ENCODE measurements at regions not wholly inside any gene's neighbourhood (a gene's known extent, or its start where the extent isn't known, plus 50 kb on each side); places are given as distances from the start of the nearest gene placed in this dataset.

GRCh38 chr3:106683953-106684620 lies 693.2 kb upstream of the CCDC54 start:
- Mint-ChIP-seq H3K27me3 (peaks cover 8% of the 10 kb centered on the region), H3K4me3 (no peak overlapping the region), H3K36me3 (ENCODE audit: low read depth) (no peaks in the 10 kb centered on the region), H3K4me1 (no peaks in the 10 kb centered on the region), H3K27ac (no peak overlapping the region), H3K9me3 (ENCODE audit: low read depth) (no peaks in the 10 kb centered on the region)
- intact Hi-C loops (cut with DNase I, micrococcal nuclease): no loop called here
- DNase-seq (no peak), ATAC-seq (no peak)
- ChIA-PET POLR2A (no interaction called here), CTCF (no interaction called here)

DNA sequence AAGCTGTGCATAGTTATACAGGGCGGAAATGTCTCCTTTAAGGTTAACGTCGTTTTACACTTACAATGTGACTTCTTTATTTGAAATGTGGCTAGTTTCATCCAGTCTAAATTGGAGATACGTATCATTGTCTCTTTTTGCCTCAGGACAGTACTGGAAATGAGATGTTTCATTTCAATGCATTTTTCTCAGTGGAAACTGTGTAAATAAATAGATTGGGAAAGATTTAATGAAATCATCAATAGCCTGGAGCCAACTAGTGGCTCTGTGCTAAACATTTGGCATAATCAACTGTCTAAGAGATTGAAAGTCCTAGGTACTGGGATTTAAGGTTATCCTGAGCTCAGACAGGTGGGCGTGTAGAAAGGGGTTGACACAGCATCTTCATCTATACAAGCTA lies 691.5 kb upstream of the CCDC54 start:
- CTCF ChIA-PET: no interaction called here
- no peaks in the 10 kb centered on the region for H3K4me1 Mint-ChIP-seq
- H3K27me3 Mint-ChIP-seq: peaks cover 5% of the 10 kb centered on the region
- no peaks in the 10 kb centered on the region for H3K36me3 Mint-ChIP-seq (ENCODE audit: low read depth)
- H3K4me3 Mint-ChIP-seq: no peak overlapping the region
- DNase-seq: no peak
- no peak for ATAC-seq
- POLR2A ChIA-PET: no interaction called here
- H3K27ac Mint-ChIP-seq: no peak overlapping the region
- intact Hi-C loops (cut with DNase I, micrococcal nuclease): no loop called here
- H3K9me3 Mint-ChIP-seq (ENCODE audit: low read depth): no peaks in the 10 kb centered on the region

GRCh38 chr3:106687905-106688304 lies 689.3 kb upstream of the CCDC54 start:
- ATAC-seq (no peak), DNase-seq (no peak)
- Mint-ChIP-seq H3K27me3 (peaks cover 3% of the 10 kb centered on the region), H3K4me1 (no peaks in the 10 kb centered on the region), H3K9me3 (ENCODE audit: low read depth) (no peaks in the 10 kb centered on the region), H3K36me3 (ENCODE audit: low read depth) (no peaks in the 10 kb centered on the region), H3K27ac (no peak overlapping the region), H3K4me3 (no peak overlapping the region)
- ChIA-PET CTCF (interaction anchor here (0.6 kb wide), 1 partner anchor 11 kb away, joined by 3 read pairs; no protein-coding TSS in a partner anchor), POLR2A (no interaction called here)
- intact Hi-C loops (cut with DNase I, micrococcal nuclease): no loop called here

DNA sequence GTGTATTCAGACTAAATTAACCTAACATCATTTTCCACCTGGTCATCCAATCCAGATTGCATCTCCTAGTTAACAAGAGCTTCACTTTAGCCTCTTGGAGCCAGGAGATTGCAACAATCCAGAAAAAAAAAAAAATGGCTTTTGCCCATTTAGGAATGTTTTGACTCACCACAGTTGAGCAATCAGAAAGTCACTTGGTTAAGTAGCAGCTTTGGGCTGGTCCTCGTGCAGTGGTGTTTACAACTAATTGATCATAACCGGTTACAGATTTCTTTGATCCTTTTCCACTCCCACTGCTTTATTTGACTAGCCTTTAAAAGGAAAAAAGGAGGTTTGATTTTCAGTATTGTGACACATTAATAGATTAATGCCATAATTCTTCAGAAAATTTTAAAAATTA lies 688.8 kb upstream of the CCDC54 start:
- Mint-ChIP-seq H3K27ac (no peak overlapping the region), H3K36me3 (ENCODE audit: low read depth) (no peaks in the 10 kb centered on the region), H3K27me3 (peaks cover 3% of the 10 kb centered on the region), H3K4me1 (no peaks in the 10 kb centered on the region), H3K4me3 (no peak overlapping the region), H3K9me3 (ENCODE audit: low read depth) (no peaks in the 10 kb centered on the region)
- no peak for DNase-seq
- POLR2A ChIA-PET: interaction anchor here (0.7 kb wide), 1 partner anchor 63 kb away, joined by 3 read pairs; no protein-coding TSS in a partner anchor
- CTCF ChIA-PET: interaction anchor here (0.6 kb wide), 1 partner anchor 12 kb away, joined by 3 read pairs; no protein-coding TSS in a partner anchor
- ATAC-seq: no peak
- intact Hi-C loops (cut with DNase I, micrococcal nuclease): no loop called here

DNA sequence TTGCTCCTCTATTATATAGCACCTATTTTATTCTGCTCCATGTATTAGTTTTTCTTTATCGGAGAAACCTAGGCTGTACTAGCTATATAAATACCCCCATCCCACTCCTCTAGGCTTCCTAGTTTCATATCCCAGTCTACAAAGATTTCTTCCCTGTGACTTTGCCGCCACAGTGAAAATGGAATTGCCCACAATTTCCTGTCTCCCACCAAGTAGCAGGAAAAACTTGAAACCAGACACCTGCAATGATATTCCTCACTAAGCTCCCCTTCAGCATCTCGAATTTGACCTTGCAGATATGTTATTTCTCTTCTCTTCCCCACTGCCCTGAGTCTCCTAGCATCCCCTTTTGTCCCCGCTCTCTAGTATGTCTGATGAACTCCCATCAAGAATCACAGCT lies 685.8 kb upstream of the CCDC54 start:
- ATAC-seq (no peak), DNase-seq (no peak)
- no peaks in the 10 kb centered on the region for H3K9me3 Mint-ChIP-seq (ENCODE audit: low read depth)
- no peak overlapping the region for H3K4me3 Mint-ChIP-seq
- no peaks in the 10 kb centered on the region for H3K36me3 Mint-ChIP-seq (ENCODE audit: low read depth)
- POLR2A ChIA-PET: no interaction called here
- no peak overlapping the region for H3K27ac Mint-ChIP-seq
- intact Hi-C loops (cut with DNase I, micrococcal nuclease): no loop called here
- CTCF ChIA-PET: interaction anchor here (0.6 to 0.7 kb wide), 2 partner anchors 20 to 216 kb away, joined by 3 read pairs; no protein-coding TSS in a partner anchor
- H3K4me1 Mint-ChIP-seq: no peaks in the 10 kb centered on the region
- H3K27me3 Mint-ChIP-seq: no peaks in the 10 kb centered on the region

DNA sequence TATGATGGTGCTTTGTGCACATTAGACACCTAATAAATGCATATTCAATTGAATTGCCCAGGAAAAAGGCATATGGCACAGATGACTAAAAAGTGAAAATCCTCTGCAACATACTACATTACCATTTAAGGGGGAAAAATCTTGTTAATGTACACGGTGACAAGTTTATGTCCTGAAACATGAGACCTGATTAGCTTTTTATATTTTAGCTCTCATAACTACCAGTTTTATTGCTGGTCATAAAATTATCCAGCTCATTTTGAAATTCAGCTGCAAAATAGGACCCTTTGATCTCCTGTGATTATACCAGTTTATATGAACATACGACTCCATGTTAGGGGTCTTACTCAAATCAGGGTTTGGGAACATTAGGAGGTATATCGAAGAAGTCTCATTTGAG lies 684.6 kb upstream of the CCDC54 start:
- DNase-seq (no peak), ATAC-seq (no peak)
- Mint-ChIP-seq H3K27ac (no peak overlapping the region), H3K4me3 (no peak overlapping the region), H3K4me1 (no peaks in the 10 kb centered on the region), H3K27me3 (no peaks in the 10 kb centered on the region), H3K36me3 (ENCODE audit: low read depth) (no peaks in the 10 kb centered on the region), H3K9me3 (ENCODE audit: low read depth) (no peaks in the 10 kb centered on the region)
- ChIA-PET POLR2A (no interaction called here), CTCF (no interaction called here)
- intact Hi-C loops (cut with DNase I, micrococcal nuclease): no loop called here

DNA sequence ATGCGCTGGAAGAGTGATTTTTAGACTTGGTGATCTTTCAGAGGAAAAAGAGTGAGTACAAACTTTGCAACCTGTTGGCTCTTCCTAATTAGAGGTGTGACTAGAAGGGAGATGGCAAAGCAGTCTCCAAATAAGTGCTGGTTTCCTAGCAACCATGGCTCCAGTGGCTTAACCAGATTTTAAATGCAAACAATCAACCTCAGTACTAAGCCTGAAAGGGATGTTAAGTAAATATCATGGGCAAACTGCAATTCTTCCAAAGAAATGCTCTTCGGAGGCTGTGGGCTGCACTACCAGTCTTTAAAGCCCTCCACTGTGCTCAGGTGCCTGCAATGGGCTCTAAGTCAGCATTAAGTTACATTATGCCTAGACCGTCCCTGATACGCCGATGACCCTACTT lies 678.1 kb upstream of the CCDC54 start:
- Mint-ChIP-seq H3K36me3 (ENCODE audit: low read depth) (no peaks in the 10 kb centered on the region), H3K4me3 (no peak overlapping the region), H3K27me3 (peaks cover 2% of the 10 kb centered on the region), H3K4me1 (no peaks in the 10 kb centered on the region), H3K9me3 (ENCODE audit: low read depth) (no peaks in the 10 kb centered on the region), H3K27ac (no peak overlapping the region)
- POLR2A ChIA-PET: no interaction called here
- DNase-seq (no peak), ATAC-seq (no peak)
- intact Hi-C loops (cut with DNase I, micrococcal nuclease): no loop called here
- CTCF ChIA-PET: interaction anchor here (0.7 kb wide), 1 partner anchor 392 kb away, joined by 3 read pairs; no protein-coding TSS in a partner anchor

DNA sequence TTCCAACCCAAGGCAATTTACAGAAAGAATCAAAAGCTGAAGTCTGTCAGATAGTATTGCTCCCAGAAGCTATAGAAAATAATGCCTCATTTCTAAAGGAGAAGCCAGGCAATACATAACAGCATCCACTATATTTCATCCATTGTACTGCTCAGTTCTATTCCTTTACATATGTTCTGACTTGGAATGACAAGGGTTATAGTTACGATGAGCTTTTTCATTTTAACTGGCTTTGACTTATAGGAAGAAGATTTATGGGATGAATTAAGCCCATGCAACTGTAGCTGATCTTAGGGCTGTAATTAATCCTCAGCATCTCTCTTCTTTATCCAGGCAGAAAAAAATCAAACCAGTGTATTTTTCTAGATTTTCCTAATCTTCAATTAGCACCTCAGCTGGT lies 676.3 kb upstream of the CCDC54 start:
- no peak for DNase-seq
- no peaks in the 10 kb centered on the region for H3K36me3 Mint-ChIP-seq (ENCODE audit: low read depth)
- H3K9me3 Mint-ChIP-seq (ENCODE audit: low read depth): no peaks in the 10 kb centered on the region
- no peaks in the 10 kb centered on the region for H3K4me1 Mint-ChIP-seq
- ChIA-PET POLR2A (no interaction called here), CTCF (interaction anchor here (0.5 kb wide), 1 partner anchor 207 kb away, joined by 3 read pairs; no protein-coding TSS in a partner anchor)
- no peak for ATAC-seq
- H3K27ac Mint-ChIP-seq: no peak overlapping the region
- peaks cover 2% of the 10 kb centered on the region for H3K27me3 Mint-ChIP-seq
- intact Hi-C loops (cut with DNase I, micrococcal nuclease): no loop called here
- no peak overlapping the region for H3K4me3 Mint-ChIP-seq

DNA sequence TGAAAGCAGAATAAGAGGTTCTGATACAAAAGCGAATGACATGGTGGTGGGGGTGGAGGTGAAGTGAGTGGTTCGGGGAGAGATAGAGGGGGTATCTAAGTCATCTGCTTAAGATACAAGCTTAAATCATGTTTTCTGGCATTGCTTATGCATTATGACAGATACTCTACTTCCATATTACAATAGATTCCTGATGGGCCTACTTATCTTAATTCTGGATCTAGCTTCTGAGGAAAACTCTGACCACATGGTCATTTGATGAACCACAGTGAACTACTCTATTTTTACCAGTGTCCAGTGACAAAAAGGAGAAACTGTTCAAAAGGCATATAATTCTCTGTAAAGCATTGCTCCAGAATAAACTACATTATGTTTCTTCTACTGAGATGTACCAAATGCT lies 673.7 kb upstream of the CCDC54 start:
- POLR2A ChIA-PET: interaction anchor here (0.9 kb wide), 1 partner anchor 9 kb away, joined by 3 read pairs; no protein-coding TSS in a partner anchor
- ATAC-seq (no peak), DNase-seq (no peak)
- no peaks in the 10 kb centered on the region for H3K4me1 Mint-ChIP-seq
- no peak overlapping the region for H3K4me3 Mint-ChIP-seq
- CTCF ChIA-PET: interaction anchor here (1.1 kb wide), 1 partner anchor 13 kb away, joined by 3 read pairs; no protein-coding TSS in a partner anchor
- H3K27ac Mint-ChIP-seq: no peak overlapping the region
- H3K36me3 Mint-ChIP-seq (ENCODE audit: low read depth): no peaks in the 10 kb centered on the region
- no peaks in the 10 kb centered on the region for H3K9me3 Mint-ChIP-seq (ENCODE audit: low read depth)
- intact Hi-C loops (cut with DNase I, micrococcal nuclease): no loop called here
- H3K27me3 Mint-ChIP-seq: peaks cover 2% of the 10 kb centered on the region

DNA sequence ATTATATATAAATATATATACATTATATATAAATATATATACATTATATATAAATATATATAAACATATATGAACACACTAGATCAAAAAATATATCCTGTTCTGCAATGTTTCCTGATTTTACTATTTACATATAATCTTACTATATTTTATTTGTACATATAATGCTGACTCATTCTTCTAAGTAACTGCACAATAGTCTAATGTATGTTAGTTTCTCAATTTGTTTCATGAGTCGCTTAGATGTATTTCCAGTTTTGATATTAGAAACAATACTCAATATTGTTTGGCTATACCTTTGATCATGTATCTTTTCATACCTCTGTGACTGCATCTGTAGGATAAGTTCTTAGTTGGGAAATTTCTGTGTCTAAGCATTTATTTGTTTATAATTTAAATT lies 669.9 kb upstream of the CCDC54 start:
- no peak overlapping the region for H3K4me3 Mint-ChIP-seq
- H3K4me1 Mint-ChIP-seq: no peaks in the 10 kb centered on the region
- no peak for ATAC-seq
- CTCF ChIA-PET: interaction anchor here (1.1 kb wide), 1 partner anchor 12 kb away, joined by 3 read pairs; no protein-coding TSS in a partner anchor
- POLR2A ChIA-PET: no interaction called here
- H3K36me3 Mint-ChIP-seq (ENCODE audit: low read depth): no peaks in the 10 kb centered on the region
- H3K27ac Mint-ChIP-seq: no peak overlapping the region
- no peaks in the 10 kb centered on the region for H3K27me3 Mint-ChIP-seq
- intact Hi-C loops (cut with DNase I, micrococcal nuclease): loop anchor here in 1 of 2 experiments (5.0 kb wide), 1 partner anchor 140 kb away; no protein-coding TSS in a partner anchor
- H3K9me3 Mint-ChIP-seq (ENCODE audit: low read depth): no peaks in the 10 kb centered on the region
- no peak for DNase-seq

- Mint-ChIP-seq H3K4me3 (no peak overlapping the region), H3K36me3 (ENCODE audit: low read depth) (no peaks in the 10 kb centered on the region), H3K27ac (no peak overlapping the region), H3K9me3 (ENCODE audit: low read depth) (no peaks in the 10 kb centered on the region), H3K4me1 (no peaks in the 10 kb centered on the region), H3K27me3 (peaks cover 5% of the 10 kb centered on the region)
- CTCF ChIA-PET: no interaction called here
- intact Hi-C loops (cut with DNase I, micrococcal nuclease): no loop called here
- no peak for ATAC-seq
- POLR2A ChIA-PET: no interaction called here
- DNase-seq: no peak
Observed at GRCh38 chr3:106710596-106710995, 666.6 kb upstream of the CCDC54 start.

DNA sequence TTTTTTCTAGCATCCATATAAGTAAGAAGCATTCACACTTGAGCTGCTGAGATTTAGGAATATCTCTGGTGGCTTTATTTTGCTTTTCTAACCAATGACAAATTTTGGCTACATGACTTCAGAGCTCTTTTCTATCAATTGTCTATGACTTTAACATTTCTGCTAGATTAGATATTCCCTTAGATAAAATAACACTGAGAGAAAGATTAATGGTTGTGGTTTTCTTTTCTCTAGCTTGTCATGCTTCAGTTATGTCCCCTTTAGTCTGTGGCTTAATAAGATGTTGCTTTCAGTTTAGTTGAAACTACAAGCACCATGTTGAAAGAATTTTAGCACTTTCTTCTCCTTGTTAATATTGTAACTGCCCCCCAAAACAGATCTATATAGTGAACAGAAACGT lies 665.6 kb upstream of the CCDC54 start:
- intact Hi-C loops (cut with DNase I, micrococcal nuclease): no loop called here
- DNase-seq: no peak
- peaks cover 5% of the 10 kb centered on the region for H3K27me3 Mint-ChIP-seq
- ChIA-PET CTCF (interaction anchor here (0.6 kb wide), 1 partner anchor 20 kb away, joined by 3 read pairs; no protein-coding TSS in a partner anchor), POLR2A (no interaction called here)
- H3K27ac Mint-ChIP-seq: no peak overlapping the region
- H3K4me3 Mint-ChIP-seq: no peak overlapping the region
- no peak for ATAC-seq
- H3K36me3 Mint-ChIP-seq (ENCODE audit: low read depth): no peaks in the 10 kb centered on the region
- H3K9me3 Mint-ChIP-seq (ENCODE audit: low read depth): no peaks in the 10 kb centered on the region
- no peaks in the 10 kb centered on the region for H3K4me1 Mint-ChIP-seq
